OCI-LY1 (cell line): ENCODE measurements at regions not wholly inside any gene's neighbourhood (a gene's known extent, or its start where the extent isn't known, plus 50 kb on each side); places are given as distances from the start of the nearest gene placed in this dataset.

Experiments
- H2AFZ ChIP-seq: fragments of 200-600 bp; sonication (generic), shearing (Covaris generic); 2 replicates; pipeline ENCODE4 v1.6.0; 2014; ENCODE audit warnings: antibody characterized with exemption, mild to moderate bottlenecking, low read length
- H3F3A ChIP-seq: fragments of 200-600 bp; sonication (generic), shearing (Covaris generic); 2 replicates; pipeline ENCODE4 v1.6.0; 2014; ENCODE audit warnings: mild to moderate bottlenecking, antibody characterized with exemption, low read length, moderate library complexity; ENCODE audit not compliant: insufficient read depth
- H3K27ac ChIP-seq: fragments of 200-600 bp; sonication (generic); 2 replicates; pipeline ENCODE4 v1.5.1; 2014; ENCODE audit warnings: low read length, mixed run types, mild to moderate bottlenecking, low read depth; ENCODE audit not compliant: poor library complexity, severe bottlenecking
- H3K27me3 ChIP-seq: fragments of 200-600 bp; sonication (generic); 2 replicates; pipeline ENCODE4 v1.6.0; 2014; ENCODE audit warnings: antibody characterized with exemption, mild to moderate bottlenecking, low read length, moderate library complexity; ENCODE audit not compliant: insufficient read depth
- H3K36me3 ChIP-seq: fragments of 200-600 bp; sonication (generic); 2 replicates; pipeline ENCODE4 v1.6.1; 2014; ENCODE audit warnings: mild to moderate bottlenecking, antibody characterized with exemption, low read length, moderate library complexity, mixed read lengths; ENCODE audit not compliant: insufficient read depth
- H3K4me1 ChIP-seq: fragments of 200-600 bp; sonication (generic); 2 replicates; pipeline ENCODE4 v1.5.1; 2014; ENCODE audit warnings: mild to moderate bottlenecking, low read length, moderate library complexity; ENCODE audit not compliant: insufficient read depth, severe bottlenecking
- H3K4me2 ChIP-seq: fragments of 200-600 bp; sonication (generic), shearing (Covaris generic); 2 replicates; pipeline ENCODE4 v1.6.1; 2014; ENCODE audit warnings: low read length
- H3K4me3 ChIP-seq: fragments of 200-600 bp; sonication (generic); 2 replicates; pipeline ENCODE4 v1.5.1; 2014; ENCODE audit warnings: low read length, low read depth, mild to moderate bottlenecking, mixed read lengths; ENCODE audit not compliant: poor library complexity, severe bottlenecking
- H3K79me2 ChIP-seq: fragments of 200-600 bp; shearing (Covaris generic); 2 replicates; pipeline ENCODE4 v1.6.1; 2016; ENCODE audit warnings: mixed run types, low read length, mixed read lengths; ENCODE audit not compliant: insufficient read depth
- H3K9ac ChIP-seq: fragments of 200-600 bp; sonication (generic), shearing (Covaris generic); 2 replicates; pipeline ENCODE4 v1.6.1; 2014; ENCODE audit warnings: mild to moderate bottlenecking, low read length, mixed read lengths
- H3K9me2 ChIP-seq: fragments of 200-600 bp; sonication (generic), shearing (Covaris generic); 2 replicates; pipeline ENCODE4 v1.6.1; 2014; ENCODE audit warnings: low read depth, mild to moderate bottlenecking, low read length, mixed read lengths
- H3K9me3 ChIP-seq: fragments of 200-600 bp; shearing (Covaris generic); 2 replicates; pipeline ENCODE4 v1.6.1; 2014; ENCODE audit warnings: low read length, mixed read lengths
- H4K20me1 ChIP-seq: fragments of 200-600 bp; sonication (generic), shearing (Covaris generic); 2 replicates; pipeline ENCODE4 v1.6.0; 2016; ENCODE audit warnings: mild to moderate bottlenecking, low read length; ENCODE audit not compliant: insufficient read depth
- EZH2 ChIP-seq: fragments of 200-600 bp; sonication (generic), shearing (Covaris generic); IDR thresholded peaks from 2 replicates; pipeline ENCODE4 v1.8.0; 2017; ENCODE audit warnings: borderline replicate concordance, mixed run types, mild to moderate bottlenecking, antibody characterized with exemption, low read length, moderate library complexity, mixed read lengths
- TF ChIP-seq, protein P1 (sequence below): fragments of 200-600 bp; sonication (generic), shearing (Covaris generic); IDR thresholded peaks from 2 replicates; pipeline ENCODE4 v1.5.1; 2017; ENCODE audit warnings: mild to moderate bottlenecking, antibody characterized with exemption, low read length, moderate library complexity, mixed read lengths

DNA sequence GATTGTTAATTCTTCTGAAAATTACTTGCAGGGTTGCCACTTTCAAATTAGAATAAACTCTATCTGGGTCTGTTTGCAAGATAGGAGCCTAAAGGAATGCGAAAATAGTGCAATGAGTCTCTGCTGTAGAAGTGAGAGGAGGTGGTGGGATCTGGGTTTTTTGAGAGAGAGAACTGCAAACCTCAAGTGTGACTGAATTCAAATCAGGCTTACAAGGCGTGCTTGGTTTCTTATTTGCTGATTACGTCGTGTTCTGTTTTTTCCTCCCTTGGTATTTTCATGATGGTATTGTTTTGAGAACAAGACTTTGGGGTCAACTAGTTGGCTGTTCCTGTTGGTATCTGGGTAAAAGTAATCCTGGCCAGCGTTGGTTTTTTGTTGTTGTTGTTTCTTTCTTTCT, 490.9 kb upstream of the CFAP20DC start:
- Histone ChIP-seq H3F3A (no peaks in the 10 kb centered on the region), H3K9me3 (no peaks in the 10 kb centered on the region), H3K4me3 (no peak overlapping the region), H3K9me2 (no peaks in the 10 kb centered on the region), H3K36me3 (no peaks in the 10 kb centered on the region), H3K4me2 (no peak overlapping the region), H4K20me1 (no peaks in the 10 kb centered on the region), H3K4me1 (no peaks in the 10 kb centered on the region), H2AFZ (no peak overlapping the region), H3K27me3 (no peaks in the 10 kb centered on the region), H3K27ac (no peak overlapping the region), H3K79me2 (no peaks in the 10 kb centered on the region), H3K9ac (no peak overlapping the region)
- no peak for TF ChIP-seq EZH2

DNA sequence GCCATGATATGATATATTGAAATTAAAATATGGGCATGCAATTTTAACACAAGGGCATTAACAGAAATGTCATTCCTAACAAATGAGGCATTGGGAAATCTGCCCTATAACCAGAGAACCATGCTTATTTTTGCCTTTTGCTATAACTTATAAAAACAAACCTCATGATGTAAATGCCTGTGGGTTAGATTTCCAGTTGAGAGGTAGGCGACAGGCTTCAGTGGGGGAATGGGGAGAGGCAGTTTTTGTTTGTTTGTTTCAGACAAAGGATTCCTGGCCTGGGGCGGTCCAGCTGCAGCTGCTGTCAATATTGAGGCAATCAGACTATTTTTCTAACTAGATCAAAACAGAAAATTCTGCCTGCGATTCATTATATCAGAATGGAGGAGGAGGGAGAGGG, 490.4 kb upstream of the CFAP20DC start:
- no peaks in the 10 kb centered on the region for H3F3A ChIP-seq
- no peaks in the 10 kb centered on the region for H3K36me3 ChIP-seq
- H3K9me2 ChIP-seq, result no peaks in the 10 kb centered on the region
- H3K27ac ChIP-seq, result no peak overlapping the region
- no peak overlapping the region for H2AFZ ChIP-seq
- no peak overlapping the region for H3K4me2 ChIP-seq
- no peak overlapping the region for H3K4me3 ChIP-seq
- H3K27me3 ChIP-seq, result no peaks in the 10 kb centered on the region
- no peaks in the 10 kb centered on the region for H3K9me3 ChIP-seq
- no peak overlapping the region for H3K9ac ChIP-seq
- H4K20me1 ChIP-seq, result no peaks in the 10 kb centered on the region
- H3K79me2 ChIP-seq, result no peaks in the 10 kb centered on the region
- TF ChIP-seq, protein P1, sequence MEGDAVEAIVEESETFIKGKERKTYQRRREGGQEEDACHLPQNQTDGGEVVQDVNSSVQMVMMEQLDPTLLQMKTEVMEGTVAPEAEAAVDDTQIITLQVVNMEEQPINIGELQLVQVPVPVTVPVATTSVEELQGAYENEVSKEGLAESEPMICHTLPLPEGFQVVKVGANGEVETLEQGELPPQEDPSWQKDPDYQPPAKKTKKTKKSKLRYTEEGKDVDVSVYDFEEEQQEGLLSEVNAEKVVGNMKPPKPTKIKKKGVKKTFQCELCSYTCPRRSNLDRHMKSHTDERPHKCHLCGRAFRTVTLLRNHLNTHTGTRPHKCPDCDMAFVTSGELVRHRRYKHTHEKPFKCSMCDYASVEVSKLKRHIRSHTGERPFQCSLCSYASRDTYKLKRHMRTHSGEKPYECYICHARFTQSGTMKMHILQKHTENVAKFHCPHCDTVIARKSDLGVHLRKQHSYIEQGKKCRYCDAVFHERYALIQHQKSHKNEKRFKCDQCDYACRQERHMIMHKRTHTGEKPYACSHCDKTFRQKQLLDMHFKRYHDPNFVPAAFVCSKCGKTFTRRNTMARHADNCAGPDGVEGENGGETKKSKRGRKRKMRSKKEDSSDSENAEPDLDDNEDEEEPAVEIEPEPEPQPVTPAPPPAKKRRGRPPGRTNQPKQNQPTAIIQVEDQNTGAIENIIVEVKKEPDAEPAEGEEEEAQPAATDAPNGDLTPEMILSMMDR, result no peak
- TF ChIP-seq EZH2, result no peak
- H3K4me1 ChIP-seq, result no peaks in the 10 kb centered on the region

DNA sequence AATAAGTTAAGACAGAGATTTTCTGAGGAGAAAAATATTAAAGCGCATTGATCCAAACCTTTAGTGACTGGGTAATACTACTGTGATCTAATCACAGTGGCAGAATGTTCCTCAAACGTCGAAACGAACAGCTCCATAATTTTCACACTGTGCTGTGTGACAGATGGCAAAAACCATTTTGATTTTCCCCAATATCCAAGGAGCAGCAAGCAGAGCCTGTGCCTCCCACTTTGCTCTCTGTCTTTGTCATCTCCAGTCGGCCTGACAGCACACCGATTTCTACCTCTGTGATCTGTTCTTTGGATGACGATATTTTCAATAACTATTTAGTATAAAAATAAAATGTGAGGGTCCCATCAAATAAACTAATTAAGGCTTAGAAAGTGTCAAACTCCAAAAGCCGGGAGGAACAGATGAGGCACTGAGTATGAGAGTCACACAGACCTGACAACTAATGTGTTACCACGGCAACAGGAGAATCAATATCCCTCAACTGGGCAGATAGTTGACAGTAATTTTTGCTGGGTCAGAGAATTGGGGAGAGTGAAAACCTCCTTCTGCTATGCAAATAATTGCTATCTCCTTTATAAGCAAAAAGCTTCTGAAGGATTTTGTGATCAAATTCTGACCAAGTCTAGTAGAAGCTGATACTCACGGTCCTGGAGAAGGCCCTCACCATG, 489.1 kb upstream of the CFAP20DC start:
- no peaks in the 10 kb centered on the region for H3F3A ChIP-seq
- no peaks in the 10 kb centered on the region for H3K79me2 ChIP-seq
- no peak overlapping the region for H2AFZ ChIP-seq
- H3K4me3 ChIP-seq, result no peak overlapping the region
- H3K27me3 ChIP-seq, result no peaks in the 10 kb centered on the region
- H3K4me1 ChIP-seq, result no peaks in the 10 kb centered on the region
- H3K4me2 ChIP-seq, result no peak overlapping the region
- no peaks in the 10 kb centered on the region for H3K36me3 ChIP-seq
- no peaks in the 10 kb centered on the region for H3K9me3 ChIP-seq
- no peak overlapping the region for H3K9ac ChIP-seq
- H3K9me2 ChIP-seq, result no peaks in the 10 kb centered on the region
- no peak for TF ChIP-seq EZH2
- TF ChIP-seq, protein P1, result no peak
- no peak overlapping the region for H3K27ac ChIP-seq
- no peaks in the 10 kb centered on the region for H4K20me1 ChIP-seq

DNA sequence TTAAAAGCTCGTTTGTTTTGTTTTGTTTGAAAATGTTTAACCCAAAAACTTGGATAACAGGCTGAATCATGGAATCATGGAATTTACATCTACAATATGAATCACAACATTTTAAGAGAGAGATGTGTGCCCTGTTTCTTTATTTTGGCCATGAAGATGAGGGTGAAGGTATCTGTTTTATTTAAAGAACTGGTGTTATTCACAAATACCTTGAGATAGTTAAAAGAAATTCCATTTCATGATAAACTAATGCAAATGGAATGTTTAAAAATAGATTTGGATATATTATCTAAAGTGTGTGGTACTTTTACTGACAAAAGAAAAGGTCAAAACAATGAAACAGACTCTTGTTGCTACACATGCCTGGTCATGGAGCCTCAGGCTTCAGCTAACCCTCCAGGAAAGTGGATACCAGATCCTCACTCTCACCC, 486.0 kb upstream of the CFAP20DC start:
- Histone ChIP-seq H3K9me2 (no peaks in the 10 kb centered on the region), H3K27ac (no peak overlapping the region), H3K4me3 (no peak overlapping the region), H4K20me1 (no peaks in the 10 kb centered on the region), H3K36me3 (no peaks in the 10 kb centered on the region), H3K79me2 (no peaks in the 10 kb centered on the region), H2AFZ (no peak overlapping the region), H3F3A (no peaks in the 10 kb centered on the region), H3K4me1 (no peaks in the 10 kb centered on the region), H3K9me3 (no peaks in the 10 kb centered on the region), H3K27me3 (no peaks in the 10 kb centered on the region), H3K9ac (no peak overlapping the region), H3K4me2 (no peak overlapping the region)
- TF ChIP-seq, protein P1, result no peak
- no peak for TF ChIP-seq EZH2
